ENCODE measurements at regions not wholly inside any gene's neighbourhood (a gene's known extent, or its start where the extent isn't known, plus 50 kb on each side); places are given as distances from the start of the nearest gene placed in this dataset.
"Not testable (repeated sequence)": the region's sequence is repeated elsewhere in the genome, so short reads cannot be mapped to it uniquely, and the experiment has no call there.

DNA sequence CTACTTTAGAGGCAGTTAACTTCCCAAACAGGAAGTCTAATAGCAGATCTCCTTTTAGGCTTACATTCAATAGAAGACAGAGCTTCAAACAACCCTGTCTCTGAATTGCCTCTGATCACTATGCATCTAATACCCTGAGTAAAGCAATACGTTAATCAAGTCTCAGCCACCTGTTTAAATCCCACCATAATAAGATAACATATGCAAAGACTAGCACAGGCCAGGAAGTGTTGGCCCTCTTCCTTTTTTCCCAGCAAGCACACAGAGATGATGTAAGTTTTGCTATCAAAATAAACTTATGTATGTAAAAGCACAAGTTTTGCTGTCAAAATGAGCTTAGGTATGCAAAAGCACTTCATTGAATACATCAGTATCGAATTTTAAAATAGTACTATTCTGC, 385.5 kb downstream of the RND3 start:
- DNase-seq (ENCODE audit: low spot score), result no peak

GRCh38 chr2:150100834-150101233, 386.6 kb downstream of the RND3 start:
- DNase-seq (ENCODE audit: low spot score), result no peak

DNA sequence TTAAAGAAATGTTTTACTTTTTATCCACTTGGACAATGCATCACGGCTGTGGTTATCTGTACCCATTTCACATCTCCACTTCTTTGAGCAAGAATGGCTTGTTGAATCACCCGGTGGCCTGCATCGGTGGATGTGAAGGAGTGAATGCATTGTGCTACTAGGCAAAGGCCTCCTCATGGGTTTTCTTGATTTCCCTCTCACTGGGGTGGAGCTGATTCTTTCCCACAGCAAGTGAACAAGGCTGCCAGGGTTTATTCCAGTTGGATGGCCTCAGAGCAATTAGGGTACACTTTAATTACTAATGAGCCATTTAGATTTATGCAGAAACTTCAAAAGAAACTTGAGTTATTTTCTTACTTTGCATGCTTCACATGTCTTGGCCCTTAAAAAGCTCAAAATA, 387.1 kb downstream of the RND3 start:
- no peak for DNase-seq (ENCODE audit: low spot score)

- no peak for DNase-seq (ENCODE audit: low spot score)
Observed at GRCh38 chr2:150099805-150100204, 387.7 kb downstream of the RND3 start.

DNA sequence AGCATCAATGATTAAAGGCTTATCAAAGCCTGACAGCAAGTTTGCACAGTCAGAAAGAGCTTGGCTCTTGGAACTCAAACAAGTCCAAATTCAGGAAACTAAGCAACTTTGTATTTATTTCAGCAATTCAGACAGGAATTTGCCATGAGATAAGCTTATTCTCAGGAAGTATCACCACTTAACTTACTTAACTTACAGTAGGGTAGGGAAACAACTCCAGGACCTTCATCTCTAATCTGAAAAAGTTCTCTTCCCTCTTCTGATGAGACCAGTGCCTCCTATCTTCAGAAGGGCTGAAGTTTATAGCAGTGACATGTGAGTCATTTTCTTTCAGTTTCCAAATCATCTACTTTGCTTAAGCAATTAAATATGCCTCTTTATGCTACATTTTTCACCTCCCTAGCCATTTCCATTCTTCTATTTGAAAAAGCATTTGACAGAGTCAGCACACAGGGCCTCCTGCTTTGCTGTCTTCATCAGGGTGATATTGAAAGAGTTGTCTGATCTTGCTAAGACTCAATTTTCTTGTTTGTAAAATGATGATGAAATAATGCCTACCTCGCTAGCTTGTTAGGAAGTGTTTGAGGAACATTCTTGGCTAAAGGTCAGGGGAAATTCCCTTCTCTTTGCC, 389.5 kb downstream of the RND3 start:
- DNase-seq (ENCODE audit: low spot score), result no peak

DNA sequence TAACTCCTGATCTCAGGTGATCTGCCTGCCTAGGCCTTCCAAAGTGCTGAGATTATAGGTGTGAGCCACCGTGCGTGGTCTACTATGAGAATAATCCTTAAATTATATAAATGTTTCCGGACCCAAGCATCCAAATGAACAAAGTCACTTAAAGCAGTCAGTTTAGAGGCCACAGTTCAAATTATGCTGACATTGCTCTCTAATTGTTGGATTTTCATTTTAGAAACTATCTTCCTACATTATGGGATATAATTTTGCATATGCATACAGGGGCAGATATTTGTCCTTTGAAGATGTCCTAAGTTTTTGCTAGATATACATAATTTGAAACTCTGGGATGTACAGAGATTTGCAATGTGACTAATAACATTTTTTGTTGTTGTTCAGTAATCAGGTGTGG, 390.1 kb downstream of the RND3 start:
- DNase-seq (ENCODE audit: low spot score), result no peak

GRCh38 chr2:150095361-150096095, 391.9 kb downstream of the RND3 start:
- DNase-seq (ENCODE audit: low spot score), result no peak

DNA sequence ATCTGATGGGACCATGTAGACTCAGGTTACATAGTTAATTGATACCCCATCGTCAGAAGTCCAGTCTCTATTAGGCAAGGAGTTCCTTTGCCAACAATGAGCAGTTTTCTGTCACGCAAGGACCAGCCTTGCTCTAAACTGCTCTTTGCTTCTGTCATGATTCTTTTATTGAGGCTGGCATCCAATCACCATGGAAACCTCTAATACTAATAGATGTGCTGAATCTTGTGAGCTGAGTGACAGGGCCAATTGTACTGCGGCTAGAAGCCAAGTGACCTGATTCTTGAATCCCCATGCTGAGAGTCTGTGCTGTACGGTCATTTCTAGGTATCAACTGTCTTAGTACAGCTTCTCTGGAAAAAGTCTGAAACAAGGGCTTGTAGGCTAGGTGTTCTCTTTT, 395.6 kb downstream of the RND3 start:
- no peak for DNase-seq (ENCODE audit: low spot score)

- no peak for DNase-seq (ENCODE audit: low spot score)
Observed at GRCh38 chr2:150090031-150090430, 397.4 kb downstream of the RND3 start.

DNA sequence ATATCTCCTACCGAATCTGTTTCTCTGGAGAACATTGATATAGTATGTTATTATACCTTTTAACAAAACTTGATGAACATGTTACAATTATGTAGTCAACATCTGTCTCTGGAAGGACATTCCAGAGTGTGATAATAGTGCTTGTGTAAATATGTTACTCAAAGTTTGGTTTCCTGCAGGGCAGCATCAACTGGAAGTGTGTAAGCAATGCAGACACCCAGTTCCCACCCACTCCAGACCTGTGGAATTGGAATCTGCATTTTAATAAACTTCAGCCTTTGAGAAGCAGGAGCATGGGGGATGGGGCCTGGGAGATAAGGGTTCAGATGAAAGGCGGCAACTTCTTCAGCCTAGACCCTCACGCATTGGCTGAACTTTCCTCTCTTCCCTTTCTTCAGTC, 398.9 kb downstream of the RND3 start:
- DNase-seq (ENCODE audit: low spot score), result no peak

GRCh38 chr2:150085478-150085877, 402.0 kb downstream of the RND3 start:
- no peak for DNase-seq (ENCODE audit: low spot score)

DNA sequence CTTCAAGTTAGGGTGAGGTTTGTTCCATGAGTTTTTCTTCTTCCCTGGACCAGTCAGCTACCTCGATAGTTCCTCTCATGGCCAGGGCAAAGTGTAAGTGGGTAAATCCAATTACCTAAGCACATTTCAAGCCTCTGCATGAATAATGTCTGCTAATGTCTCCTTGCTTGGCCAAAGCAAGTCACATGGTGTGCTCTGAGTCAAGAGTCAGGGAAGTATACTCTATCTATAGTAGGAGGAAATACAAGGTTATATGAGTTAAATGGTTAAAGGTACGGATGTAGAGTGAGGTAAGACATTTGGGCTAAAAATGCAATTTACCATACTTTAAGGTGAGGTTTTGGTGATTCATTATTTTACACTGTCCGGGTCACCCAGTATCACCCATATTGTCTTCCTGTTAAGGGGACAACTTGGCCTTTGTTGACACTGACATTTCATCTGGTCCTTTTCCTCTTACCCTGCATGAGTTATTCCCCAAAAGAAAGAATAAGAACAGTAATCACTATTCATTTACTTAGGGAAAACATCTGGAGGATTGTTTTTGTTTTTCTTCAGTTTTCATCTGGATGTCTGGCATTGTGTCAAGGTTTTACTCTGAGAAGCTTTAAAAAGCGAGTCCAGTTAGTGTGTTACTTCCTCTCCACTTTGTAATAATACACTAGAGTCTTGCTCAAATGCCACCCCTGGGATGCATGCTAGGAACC, 405.5 kb downstream of the RND3 start:
- DNase-seq (ENCODE audit: low spot score), result no peak

GRCh38 chr2:150076281-150076680, 411.2 kb downstream of the RND3 start:
- DNase-seq (ENCODE audit: low spot score), result no peak

DNA sequence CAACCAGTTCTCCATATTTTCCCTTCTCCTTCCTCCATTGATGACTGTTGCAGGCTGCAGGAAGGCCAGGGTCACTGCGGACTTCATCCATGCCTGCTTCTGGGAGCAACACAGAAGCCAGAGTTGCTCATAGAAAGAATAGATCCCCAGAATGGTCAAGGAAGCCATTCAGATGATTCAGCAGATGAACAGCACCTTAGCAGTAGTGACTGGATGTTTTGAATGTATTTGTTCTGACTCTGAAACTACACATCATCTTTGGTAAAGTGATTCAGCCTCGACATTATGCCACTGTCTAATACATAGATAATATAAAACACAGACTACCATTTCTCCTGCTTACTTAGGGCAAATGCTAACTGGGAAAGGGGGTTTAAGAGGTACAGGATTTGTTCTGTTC, 411.6 kb downstream of the RND3 start:
- DNase-seq (ENCODE audit: low spot score), result no peak

DNA sequence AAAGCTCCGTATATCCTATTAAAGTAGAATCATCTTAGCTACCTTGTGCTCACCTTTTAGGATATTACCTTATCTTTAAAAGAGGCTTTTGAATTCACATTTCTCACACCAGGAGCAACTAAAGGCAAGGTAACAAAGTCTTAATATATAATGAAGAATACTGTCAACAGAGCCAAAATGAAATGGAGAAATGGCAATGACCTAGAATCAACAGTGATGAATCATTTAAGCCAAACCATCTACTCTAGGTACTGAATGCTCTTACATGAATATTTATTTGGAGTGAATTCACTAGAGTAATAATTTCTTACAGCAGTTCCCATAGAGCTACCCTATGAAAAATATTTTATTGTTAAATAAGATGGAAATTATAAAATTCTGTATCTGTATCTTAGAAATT, 421.0 kb downstream of the RND3 start:
- no peak for DNase-seq (ENCODE audit: low spot score)

- peak; percentile 74 for DNase-seq (ENCODE audit: low spot score)
Observed at GRCh38 chr2:150063931-150064548, 423.4 kb downstream of the RND3 start.

- peak; percentile 24 for DNase-seq (ENCODE audit: low spot score)
Observed at GRCh38 chr2:150063432-150063889, 424.0 kb downstream of the RND3 start.

- DNase-seq (ENCODE audit: low spot score), result no peak
Observed at GRCh38 chr2:150062416-150062815, 425.1 kb downstream of the RND3 start.

GRCh38 chr2:150060341-150060740, 427.1 kb downstream of the RND3 start:
- peak; percentile 41 for DNase-seq (ENCODE audit: low spot score)

GRCh38 chr2:150059676-150060075, 427.8 kb downstream of the RND3 start:
- DNase-seq (ENCODE audit: low spot score), result not testable (repeated sequence)

GRCh38 chr2:150052457-150052856, 435.0 kb downstream of the RND3 start:
- DNase-seq (ENCODE audit: low spot score), result no peak

GRCh38 chr2:150051004-150051403, 436.5 kb downstream of the RND3 start:
- DNase-seq (ENCODE audit: low spot score), result no peak

DNA sequence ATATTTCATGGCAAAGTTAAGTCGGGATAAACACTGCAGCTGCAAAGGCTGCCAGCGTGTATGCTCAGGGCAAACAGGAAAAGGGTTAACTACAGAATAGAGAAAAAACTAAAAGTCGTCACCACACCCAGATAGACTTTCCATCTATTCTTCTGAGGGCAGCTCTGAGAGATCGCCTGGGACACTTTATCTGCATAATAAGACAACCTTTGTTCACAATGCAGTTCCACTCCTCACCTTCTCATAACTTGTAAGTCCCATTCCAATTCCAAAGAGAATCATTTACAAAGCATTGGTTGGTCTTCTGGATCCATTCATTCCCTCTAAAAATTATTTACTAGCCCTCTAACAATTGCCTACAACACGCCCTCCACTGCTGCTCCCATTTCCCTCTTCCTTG, 437.4 kb downstream of the RND3 start:
- no peak for DNase-seq (ENCODE audit: low spot score)

Data from COLO829 (cell line).